H1 (cell line): ENCODE measurements at regions not wholly inside any gene's neighbourhood (a gene's known extent, or its start where the extent isn't known, plus 50 kb on each side); places are given as distances from the start of the nearest gene placed in this dataset.

Source experiments
- CTCF ChIA-PET: fragments of 300-600 bp; sonication (Branson Sonifier 250); formaldehyde crosslinking; loops from one replicate; lab custom pipeline; 2021; ENCODE audit not compliant: partially characterized antibody; lab: Charles Lee
- POLR2A ChIA-PET: fragments of 300-600 bp; sonication (Branson Sonifier 250); formaldehyde crosslinking; loops from one replicate; lab custom pipeline; 2021; ENCODE audit warnings: inconsistent platforms; ENCODE audit not compliant: partially characterized antibody; lab: Charles Lee
- DNase-seq, 2 experiments: peaks; one replicate each; pipeline versions ENCODE4 v3.0.0 to v3.0.0-alpha.2; 2010 to 2022; ENCODE audit warnings: low spot score in 2 of 2, low read depth in 1 of 2, mixed read lengths in 1 of 2
- FAIRE-seq: peaks from 2 replicates; lab custom pipeline; 2011; peaks lifted over from hg19 to GRCh38; lab: Jason Lieb, UNC
- H2AFZ ChIP-seq: 2 replicates; pipeline ENCODE4 v1.8.1; 2012; ENCODE audit warnings: low read length, inconsistent platforms
- H2AK5ac ChIP-seq: 2 replicates; pipeline ENCODE4 v1.6.1; 2013; ENCODE audit warnings: low read depth, low read length
- H2BK120ac ChIP-seq: replicated peaks from 2 replicates; pipeline ENCODE3; 2013; ENCODE audit warnings: low read depth, low read length, inconsistent platforms
- H2BK12ac ChIP-seq: 2 replicates; pipeline ENCODE4 v1.6.1; 2013; ENCODE audit warnings: low read depth, low read length
- H2BK15ac ChIP-seq: 2 replicates; pipeline ENCODE4 v1.6.1; 2013; ENCODE audit warnings: low read length
- H2BK20ac ChIP-seq: 2 replicates; pipeline ENCODE4 v1.6.1; 2013; ENCODE audit warnings: low read length
- H2BK5ac ChIP-seq: 2 replicates; pipeline ENCODE4 v1.6.1; 2013; ENCODE audit warnings: low read depth, low read length
- H3K14ac ChIP-seq: 2 replicates; pipeline ENCODE4 v1.6.1; 2013; ENCODE audit warnings: inconsistent platforms; ENCODE audit not compliant: insufficient read length
- H3K18ac ChIP-seq: 2 replicates; pipeline ENCODE4 v1.6.1; 2013; ENCODE audit warnings: low read length; ENCODE audit errors: extremely low read depth
- H3K23ac ChIP-seq: 2 replicates; pipeline ENCODE4 v1.6.1; 2013; ENCODE audit warnings: inconsistent platforms; ENCODE audit not compliant: insufficient read length
- H3K23me2 ChIP-seq: 2 replicates; pipeline ENCODE4 v1.6.1; 2013; ENCODE audit warnings: low read depth, low read length
- H3K27ac ChIP-seq: 2 replicates; pipeline ENCODE4 v1.6.1; 2011; ENCODE audit warnings: low read depth, low read length, inconsistent platforms
- H3K27me3 ChIP-seq, 4 experiments: replicated peaks in 1 of 4; 1 replicate in 1 of 4; 2 replicates in 3 of 4; pipeline versions ENCODE4 v1.6.1 to v1.8.1; 2011 to 2013; ENCODE audit warnings: low read length in 3 of 4, mild to moderate bottlenecking in 3 of 4, inconsistent platforms in 2 of 4, mixed read lengths in 2 of 4, moderate library complexity in 1 of 4; ENCODE audit not compliant: control insufficient read depth in 3 of 4, insufficient read depth in 3 of 4; ENCODE audit errors: extremely low read depth in 1 of 4
- H3K36me3 ChIP-seq, 4 experiments: 2 replicates each; pipeline versions ENCODE4 v1.6.1 to v1.8.1; 2011 to 2013; ENCODE audit warnings: mild to moderate bottlenecking in 4 of 4, low read length in 3 of 4, moderate library complexity in 2 of 4, control low read depth in 1 of 4, inconsistent platforms in 1 of 4; ENCODE audit not compliant: insufficient read depth in 4 of 4, control insufficient read depth in 2 of 4
- H3K4ac ChIP-seq: replicated peaks from 2 replicates; pipeline ENCODE3; 2013; ENCODE audit warnings: low read length, low read depth, mixed read lengths, inconsistent platforms; ENCODE audit not compliant: insufficient read length
- H3K4me1 ChIP-seq, 4 experiments: replicated peaks in 1 of 4; 1 replicate in 1 of 4; 2 replicates in 3 of 4; pipeline versions ENCODE4 v1.6.1 to v1.8.1; 2011 to 2013; ENCODE audit warnings: low read length in 3 of 4, inconsistent platforms in 2 of 4, mixed read lengths in 1 of 4; ENCODE audit not compliant: insufficient read depth in 4 of 4, control insufficient read depth in 3 of 4
- H3K4me2 ChIP-seq, 2 experiments: 2 replicates each; pipeline versions ENCODE4 v1.6.1 to v1.8.1; 2011 to 2013; ENCODE audit warnings: low read depth in 2 of 2, low read length in 2 of 2, control low read depth in 1 of 2, inconsistent platforms in 1 of 2, mild to moderate bottlenecking in 1 of 2; ENCODE audit not compliant: insufficient read depth in 1 of 2
- H3K4me3 ChIP-seq, 4 experiments: fragments of 200-600, 300-600 bp in 1 of 4; sonication (generic), shearing (Covaris generic), sonication (Bioruptor Twin) in 1 of 4; 2 replicates each; pipeline versions ENCODE4 v1.5.1 to v1.8.1; 2011 to 2016; ENCODE audit warnings: low read length in 4 of 4, low read depth in 3 of 4, control low read depth in 2 of 4, inconsistent platforms in 2 of 4, mild to moderate bottlenecking in 2 of 4, mixed read lengths in 1 of 4, moderate library complexity in 1 of 4; ENCODE audit not compliant: insufficient read depth in 2 of 4; ENCODE audit errors: extremely low read depth in 1 of 4
- H3K56ac ChIP-seq: replicated peaks from 2 replicates; pipeline ENCODE3; 2013; ENCODE audit warnings: low read depth, mild to moderate bottlenecking, mixed read lengths, low read length, inconsistent platforms; ENCODE audit not compliant: insufficient read length
- H3K79me1 ChIP-seq: 2 replicates; pipeline ENCODE4 v1.6.1; 2013; ENCODE audit warnings: low read depth, low read length, control low read depth
- H3K79me2 ChIP-seq, 2 experiments: 2 replicates each; pipeline versions ENCODE4 v1.6.1 to v1.8.1; 2012 to 2013; ENCODE audit warnings: low read length in 2 of 2, mild to moderate bottlenecking in 2 of 2, inconsistent platforms in 1 of 2; ENCODE audit not compliant: insufficient read depth in 2 of 2, control insufficient read depth in 1 of 2
- H3K9ac ChIP-seq, 4 experiments: replicated peaks in 1 of 4; 1 replicate in 1 of 4; 2 replicates in 3 of 4; pipeline versions ENCODE4 v1.6.1 to v1.8.1; 2011 to 2013; ENCODE audit warnings: low read depth in 3 of 4, low read length in 3 of 4, control low read depth in 2 of 4, mild to moderate bottlenecking in 2 of 4, moderate library complexity in 2 of 4, inconsistent platforms in 1 of 4; ENCODE audit errors: extremely low read depth in 1 of 4
- H3K9me3 ChIP-seq, 2 experiments: 2 replicates each; pipeline versions ENCODE4 v1.6.1 to v1.8.1; 2012 to 2013; ENCODE audit warnings: mild to moderate bottlenecking in 2 of 2, moderate library complexity in 2 of 2, control low read depth in 1 of 2, inconsistent platforms in 1 of 2, low read depth in 1 of 2, low read length in 1 of 2, mixed read lengths in 1 of 2; ENCODE audit not compliant: insufficient read depth in 2 of 2
- H4K20me1 ChIP-seq, 2 experiments: replicated peaks in 1 of 2; 2 replicates each; pipeline versions ENCODE3 to v1.8.1; 2011 to 2013; ENCODE audit warnings: inconsistent platforms in 2 of 2, low read length in 2 of 2, mild to moderate bottlenecking in 1 of 2; ENCODE audit not compliant: insufficient read depth in 2 of 2, control insufficient read depth in 1 of 2
- H4K5ac ChIP-seq: 2 replicates; pipeline ENCODE4 v1.6.1; 2013; ENCODE audit warnings: low read length, low read depth, mixed read lengths, inconsistent platforms; ENCODE audit not compliant: insufficient read length
- H4K8ac ChIP-seq: 2 replicates; pipeline ENCODE4 v1.8.0; 2013; ENCODE audit warnings: mild to moderate bottlenecking, moderate library complexity, low read length, inconsistent platforms; ENCODE audit not compliant: insufficient read depth; ENCODE audit errors: extremely low read depth
- H4K91ac ChIP-seq: replicated peaks from 2 replicates; pipeline ENCODE3; 2013; ENCODE audit warnings: low read length, mixed read lengths, inconsistent platforms; ENCODE audit not compliant: insufficient read length
- ATF2 ChIP-seq: IDR thresholded peaks from 2 replicates; pipeline ENCODE4 v1.6.1; 2012; ENCODE audit warnings: low read length, inconsistent platforms
- BCL11A ChIP-seq, 2 experiments: IDR thresholded peaks; one replicate each; pipeline ENCODE4 v1.6.1; 2011; ENCODE audit warnings: low read depth in 2 of 2, low read length in 2 of 2, mild to moderate bottlenecking in 2 of 2
- CBX8 ChIP-seq: fragments of 300-800, 300-1000 bp; sonication (generic); IDR thresholded peaks from 2 replicates; pipeline ENCODE4 v1.7.1; 2016; ENCODE audit warnings: low read depth, low read length, borderline replicate concordance
- CREB1 ChIP-seq: IDR thresholded peaks from 2 replicates; pipeline ENCODE4 v1.6.1; 2012; ENCODE audit warnings: inconsistent platforms
- GTF2F1 ChIP-seq: IDR thresholded peaks from 2 replicates; pipeline ENCODE4 v1.6.1; 2012; ENCODE audit warnings: low read depth, low read length, improper control_type of control experiment, borderline replicate concordance
- HDAC6 ChIP-seq: IDR thresholded peaks from one replicate; pipeline ENCODE4 v1.7.1; 2012; ENCODE audit warnings: low read depth, mild to moderate bottlenecking, inconsistent platforms, low read length, moderate library complexity
- NRF1 ChIP-seq: IDR thresholded peaks from 2 replicates; pipeline ENCODE4 v1.6.1; 2011; ENCODE audit warnings: mild to moderate bottlenecking, low read depth, low read length, improper control_type of control experiment
- WGBS, 2 experiments: shearing (Covaris generic) in 1 of 2; methylation state at CpG; one replicate each; pipeline versions ENCODE4 v1.1.6 to v1.1.7; 2013 to 2015; ENCODE audit warnings: low lambda C conversion rate in 2 of 2, mixed read lengths in 2 of 2, inconsistent platforms in 1 of 2, low coverage in 1 of 2, missing lambda C conversion rate in 1 of 2; ENCODE audit not compliant: insufficient replicate concordance in 2 of 2, insufficient coverage in 1 of 2, insufficient read length in 1 of 2; ENCODE audit errors: extremely low coverage in 1 of 2, missing lambda C conversion rate in 1 of 2; 5-methylcytosine and 5-hydroxymethylcytosine counted together

- DNase-seq, result no peak
- Histone ChIP-seq H2BK20ac (no peak overlapping the region), H3K23ac (no peak overlapping the region), H2BK15ac (no peak overlapping the region), H3K14ac (no peak overlapping the region), H3K9ac (no peak overlapping the region), H3K56ac (no peak overlapping the region), H3K36me3 (no peaks in the 10 kb centered on the region), H3K23me2 (no peaks in the 10 kb centered on the region), H3K4me2 (no peak overlapping the region), H4K20me1 (no peaks in the 10 kb centered on the region), H2BK12ac (no peak overlapping the region), H3K27me3 (no peaks in the 10 kb centered on the region), H3K27ac (no peak overlapping the region), H3K4ac (no peak overlapping the region), H3K4me3 (no peak overlapping the region), H3K9me3 (no peaks in the 10 kb centered on the region), H2AFZ (no peak overlapping the region), H4K91ac (no peak overlapping the region), H4K8ac (no peak overlapping the region), H4K5ac (no peak overlapping the region), H3K18ac (no peak overlapping the region), H3K79me1 (no peaks in the 10 kb centered on the region), H2AK5ac (no peak overlapping the region), H2BK5ac (no peak overlapping the region), H3K79me2 (no peaks in the 10 kb centered on the region), H2BK120ac (no peak overlapping the region), H3K4me1 (no peaks in the 10 kb centered on the region)
- CTCF ChIA-PET, result interaction anchor here (0.7 to 1.4 kb wide), 5 partner anchors 20 to 150 kb away, joined by 3 to 6 read pairs (median 3); no protein-coding TSS in a partner anchor
- POLR2A ChIA-PET, result no interaction called here
- no peak for FAIRE-seq
- WGBS, 2 experiments, result 75% methylated on average over 2 of the region's 2 CpGs; no CpG with 5 or more reads in 1 of the 2 experiments
- TF ChIP-seq CREB1 (no peak), ATF2 (no peak), GTF2F1 (no peak), HDAC6 (no peak), CBX8 (no peak), NRF1 (no peak), BCL11A (IDR thresholded peaks at IDR 0.05; ENCODE audit: low read depth in 2 of 2, low read length in 2 of 2) (no peak)
These were observed 223.0 kb downstream of the PTBP2 start for GRCh38 chr1:96944432-96945092.
